A549 (cell line): ENCODE measurements at regions not wholly inside any gene's neighbourhood (a gene's known extent, or its start where the extent isn't known, plus 50 kb on each side); places are given as distances from the start of the nearest gene placed in this dataset.

Source experiments
- CTCF ChIP-seq: fragments of >200 bp; sonication (Bioruptor Twin); formaldehyde crosslinking; IDR thresholded peaks from 3 replicates; pipeline ENCODE4 v1.5.1; 2016
- FOSB ChIP-seq: fragments of 250-450 bp; sonication (Bioruptor Pico); IDR thresholded peaks from 2 replicates; pipeline ENCODE4 v1.5.0; 2020; ENCODE audit warnings: mild to moderate bottlenecking, moderate library complexity
- HDAC2 ChIP-seq: fragments of 200-600 bp; sonication (generic); IDR thresholded peaks from 2 replicates; pipeline ENCODE4 v1.6.1; 2016

- TF ChIP-seq FOSB (CRISPR knock-in tag) (no peak), CTCF (no peak), HDAC2 (no peak)
Observed at GRCh38 chr4:165605811-165606210, 227.0 kb downstream of the CPE start.
